ENCODE measurements at regions not wholly inside any gene's neighbourhood (a gene's known extent, or its start where the extent isn't known, plus 50 kb on each side); places are given as distances from the start of the nearest gene placed in this dataset.

DNA sequence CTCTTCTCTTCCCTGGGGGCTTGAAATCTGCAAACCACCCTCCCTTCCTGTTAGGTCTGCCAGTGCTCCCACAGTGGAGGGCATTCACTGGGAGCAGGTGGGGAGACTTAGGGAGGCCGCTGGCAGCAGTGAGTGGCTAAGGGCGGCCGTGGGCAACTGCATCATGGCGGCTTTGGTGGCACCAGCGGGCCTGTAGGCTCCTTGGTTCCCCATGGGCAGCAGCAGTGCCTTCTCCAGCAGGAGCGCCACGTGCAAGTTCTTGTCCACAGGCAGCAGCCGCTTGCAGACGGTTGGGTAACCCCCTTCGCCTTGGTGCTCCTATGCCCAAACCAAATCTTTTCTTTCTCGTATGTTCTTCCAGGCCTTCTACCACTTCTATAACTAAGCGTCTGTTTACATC lies 158.2 kb downstream of the SREK1 start:
- H3K23ac ChIP-seq (ENCODE audit: insufficient read length, low read depth, low read length): no peak overlapping the region
- no peaks in the 10 kb centered on the region for H3K4me1 Mint-ChIP-seq
- no peaks in the 10 kb centered on the region for H3K4me1 ChIP-seq (ENCODE audit: insufficient read depth, low read length)
- no peak overlapping the region for H3K18ac ChIP-seq (ENCODE audit: insufficient read length, low read depth, low read length)
- no peak overlapping the region for H3K4ac ChIP-seq (ENCODE audit: low read depth, low read length)
- no peaks in the 10 kb centered on the region for H3K9me3 ChIP-seq (ENCODE audit: control insufficient read depth, low read depth, low read length)
- H3K27ac ChIP-seq (ENCODE audit: insufficient read length, low read depth, low read length): no peak overlapping the region
- no peak overlapping the region for H4K5ac ChIP-seq (ENCODE audit: insufficient read length, low read depth, low read length)
- H3K27me3 Mint-ChIP-seq (ENCODE audit: low read depth): peaks cover 12% of the 10 kb centered on the region
- H4K8ac ChIP-seq (replicated peaks; ENCODE audit: insufficient read length, low read depth, low read length): no peak overlapping the region
- no peaks in the 10 kb centered on the region for H3K23me2 ChIP-seq (ENCODE audit: insufficient read length, low read depth, low read length, poor library complexity, severe bottlenecking)
- no peak overlapping the region for H3K4me3 Mint-ChIP-seq
- TF ChIP-seq, protein P1, sequence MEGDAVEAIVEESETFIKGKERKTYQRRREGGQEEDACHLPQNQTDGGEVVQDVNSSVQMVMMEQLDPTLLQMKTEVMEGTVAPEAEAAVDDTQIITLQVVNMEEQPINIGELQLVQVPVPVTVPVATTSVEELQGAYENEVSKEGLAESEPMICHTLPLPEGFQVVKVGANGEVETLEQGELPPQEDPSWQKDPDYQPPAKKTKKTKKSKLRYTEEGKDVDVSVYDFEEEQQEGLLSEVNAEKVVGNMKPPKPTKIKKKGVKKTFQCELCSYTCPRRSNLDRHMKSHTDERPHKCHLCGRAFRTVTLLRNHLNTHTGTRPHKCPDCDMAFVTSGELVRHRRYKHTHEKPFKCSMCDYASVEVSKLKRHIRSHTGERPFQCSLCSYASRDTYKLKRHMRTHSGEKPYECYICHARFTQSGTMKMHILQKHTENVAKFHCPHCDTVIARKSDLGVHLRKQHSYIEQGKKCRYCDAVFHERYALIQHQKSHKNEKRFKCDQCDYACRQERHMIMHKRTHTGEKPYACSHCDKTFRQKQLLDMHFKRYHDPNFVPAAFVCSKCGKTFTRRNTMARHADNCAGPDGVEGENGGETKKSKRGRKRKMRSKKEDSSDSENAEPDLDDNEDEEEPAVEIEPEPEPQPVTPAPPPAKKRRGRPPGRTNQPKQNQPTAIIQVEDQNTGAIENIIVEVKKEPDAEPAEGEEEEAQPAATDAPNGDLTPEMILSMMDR (conservative IDR thresholded peaks at IDR 0.05): no peak
- H3K79me1 ChIP-seq (ENCODE audit: insufficient read depth, low read depth, low read length, poor library complexity, severe bottlenecking): no peaks in the 10 kb centered on the region
- H4K20me1 ChIP-seq (ENCODE audit: control insufficient read depth, insufficient read depth, insufficient read length): no peaks in the 10 kb centered on the region
- no peak overlapping the region for H2BK120ac ChIP-seq (ENCODE audit: low read depth, low read length, poor library complexity, severe bottlenecking)
- no CpG with 5 or more reads among the region's 12 CpGs for WGBS (ENCODE audit: extremely low coverage, insufficient read length, low lambda C conversion rate)
- no peak overlapping the region for H3T11ph ChIP-seq (ENCODE audit: low read length)
- H2AFZ ChIP-seq (ENCODE audit: low read length): no peak overlapping the region
- no peak overlapping the region for H2BK15ac ChIP-seq (ENCODE audit: low read depth, low read length)
- H3K27ac Mint-ChIP-seq: no peak overlapping the region
- no peak overlapping the region for H3K14ac ChIP-seq (ENCODE audit: insufficient read depth, low read length)
- peaks cover 0 to 2% of the 10 kb centered on the region in 2 experiments; a peak in 1 of 5 replicates for H3K9me3 Mint-ChIP-seq
- H2BK5ac ChIP-seq (ENCODE audit: insufficient read length, low read length): no peak overlapping the region
- H4K91ac ChIP-seq (ENCODE audit: insufficient read length, low read depth, low read length): no peak overlapping the region
- no peak overlapping the region for H3K56ac ChIP-seq (ENCODE audit: insufficient read length, low read depth, low read length)
- H2AK5ac ChIP-seq (ENCODE audit: insufficient read length, low read length): no peak overlapping the region
- no peak overlapping the region for H2BK12ac ChIP-seq (ENCODE audit: insufficient read length, low read depth, low read length)
- H3K79me2 ChIP-seq (ENCODE audit: insufficient read depth, low read length): no peaks in the 10 kb centered on the region
- DNase-seq: no peak
- H3K27me3 ChIP-seq (ENCODE audit: insufficient read depth, low read length): no peaks in the 10 kb centered on the region
- H3K9ac ChIP-seq (ENCODE audit: extremely low read depth, insufficient read length, low read length): no peak overlapping the region
- no peak overlapping the region for H3K4me2 ChIP-seq (ENCODE audit: insufficient read depth, insufficient read length, low read length)
- H3K36me3 Mint-ChIP-seq (ENCODE audit: insufficient read depth in 1 of 3, low read depth in 3 of 3): no peaks in the 10 kb centered on the region; a peak in 1 of 7 replicates
- no peak overlapping the region for H2BK20ac ChIP-seq (ENCODE audit: low read depth, low read length, poor library complexity, severe bottlenecking)

Measured in H9 (cell line).